HCT116 (cell line): ENCODE measurements at regions not wholly inside any gene's neighbourhood (a gene's known extent, or its start where the extent isn't known, plus 50 kb on each side); places are given as distances from the start of the nearest gene placed in this dataset.

Source experiments
- ATAC-seq: fragments of 200-7000 bp; cut with Tn5 transposase; 2 replicates; pipeline ENCODE4 v1.9.1; 2020; ENCODE audit warnings: mild to moderate bottlenecking, moderate library complexity
- BruUV-seq: library from RNA; stranded (reverse); fragments of 400-500 nt; replicated peaks from 2 replicates; lab custom pipeline; 2021; lab: Mats Ljungman, UMichigan
- CTCF ChIA-PET: fragments of 300-600 bp; sonication (Branson Sonifier 250); formaldehyde crosslinking; loops from one replicate; lab custom pipeline; 2021; ENCODE audit warnings: antibody characterized with exemption; lab: Charles Lee
- POLR2A ChIA-PET: fragments of 300-600, 350-600 bp; sonication (Branson Sonifier 250); formaldehyde crosslinking; loops from one replicate; lab custom pipeline; 2021; ENCODE audit warnings: antibody characterized with exemption; lab: Charles Lee
- RAD21 ChIA-PET, 2 experiments: fragments of 300-600 bp; sonication (Branson Sonifier 250); formaldehyde crosslinking; loops; one replicate each; lab custom pipeline; 2023; ENCODE audit warnings: low total read pairs in 2 of 2; ENCODE audit not compliant: uncharacterized antibody in 2 of 2, unreplicated experiment in 2 of 2, low non-redundant PET in 1 of 2; lab: Charles Lee
- DNase-seq: peaks from one replicate; pipeline ENCODE4 v3.0.0-alpha.2; 2010; ENCODE audit warnings: low read depth, low spot score
- H2AFZ ChIP-seq: fragments of 200-600 bp; shearing (Covaris generic), sonication (generic); 2 replicates; pipeline ENCODE4 v1.6.1; 2017; ENCODE audit warnings: low read depth, mixed run types, mixed read lengths, antibody characterized with exemption, low read length; ENCODE audit not compliant: poor library complexity, severe bottlenecking
- H3K27ac ChIP-seq: 2 replicates; pipeline ENCODE4 v1.5.1; 2012; ENCODE audit warnings: low read depth, low read length
- H3K27me3 ChIP-seq: fragments of 200-600 bp; sonication (generic); 2 replicates; pipeline ENCODE4 v1.6.1; 2016; ENCODE audit warnings: mixed run types, low read length, mixed read lengths; ENCODE audit not compliant: insufficient read depth
- H3K36me3 ChIP-seq, 2 experiments: fragments of 200-500 bp in 1 of 2; fragments of 200-600 bp in 1 of 2; sonication (Bioruptor generic) in 1 of 2; sonication (generic) in 1 of 2; 2 replicates each; pipeline versions ENCODE4 v1.5.1 to v1.6.1; 2014 to 2016; ENCODE audit warnings: low read length in 2 of 2, inconsistent platforms in 1 of 2, mixed read lengths in 1 of 2, mixed run types in 1 of 2; ENCODE audit not compliant: insufficient read depth in 2 of 2, control insufficient read depth in 1 of 2
- H3K4me1 ChIP-seq, 2 experiments: fragments of 200-600 bp in 1 of 2; sonication (generic) in 1 of 2; 2 replicates each; pipeline versions ENCODE4 v1.5.1 to v1.6.1; 2012 to 2017; ENCODE audit warnings: low read length in 2 of 2, inconsistent platforms in 1 of 2, mild to moderate bottlenecking in 1 of 2, mixed read lengths in 1 of 2, mixed run types in 1 of 2, moderate library complexity in 1 of 2; ENCODE audit not compliant: insufficient read depth in 2 of 2, control insufficient read depth in 1 of 2
- H3K4me2 ChIP-seq: fragments of 200-600 bp; sonication (generic); 2 replicates; pipeline ENCODE4 v1.6.1; 2017; ENCODE audit warnings: mixed run types, low read length, mixed read lengths
- H3K4me3 ChIP-seq, 2 experiments: fragments of 200-600 bp in 1 of 2; sonication (generic) in 1 of 2; replicated peaks in 1 of 2; 2 replicates each; pipeline ENCODE4 v1.5.1; 2011 to 2016; ENCODE audit warnings: low read length in 2 of 2, control low read depth in 1 of 2, low read depth in 1 of 2, mild to moderate bottlenecking in 1 of 2, mixed read lengths in 1 of 2, mixed run types in 1 of 2
- H3K79me2 ChIP-seq: fragments of 200-600 bp; sonication (generic); 2 replicates; pipeline ENCODE4 v1.6.1; 2017; ENCODE audit warnings: mild to moderate bottlenecking, mixed run types, low read length, moderate library complexity, mixed read lengths; ENCODE audit not compliant: insufficient read depth
- H3K9ac ChIP-seq: fragments of 200-600 bp; sonication (generic); 2 replicates; pipeline ENCODE4 v1.6.1; 2016; ENCODE audit warnings: low read length, mixed read lengths
- H3K9me2 ChIP-seq: fragments of 200-600 bp; sonication (generic), shearing (Covaris generic); 2 replicates; pipeline ENCODE4 v1.6.1; 2017; ENCODE audit warnings: mixed run types, mild to moderate bottlenecking, moderate library complexity; ENCODE audit not compliant: insufficient read depth
- H3K9me3 ChIP-seq, 2 experiments: fragments of 200-500 bp in 1 of 2; fragments of 200-600 bp in 1 of 2; sonication (Bioruptor generic) in 1 of 2; sonication (generic) in 1 of 2; 2 replicates each; pipeline ENCODE4 v1.6.1; 2014 to 2017; ENCODE audit warnings: low read length in 2 of 2, mixed read lengths in 2 of 2, inconsistent platforms in 1 of 2, low read depth in 1 of 2, mild to moderate bottlenecking in 1 of 2, mixed run types in 1 of 2, moderate library complexity in 1 of 2; ENCODE audit not compliant: control insufficient read depth in 1 of 2, insufficient read depth in 1 of 2
- H4K20me1 ChIP-seq: fragments of 200-600 bp; sonication (generic), shearing (Covaris generic); 2 replicates; pipeline ENCODE4 v1.6.1; 2017; ENCODE audit warnings: mixed run types, mild to moderate bottlenecking, moderate library complexity; ENCODE audit not compliant: insufficient read depth
- ATF3 ChIP-seq: IDR thresholded peaks from 2 replicates; pipeline ENCODE4 v1.6.1; 2012
- CBX3 ChIP-seq: IDR thresholded peaks from 2 replicates; pipeline ENCODE4 v1.6.1; 2012; ENCODE audit warnings: low read depth
- ELF1 ChIP-seq: IDR thresholded peaks from 2 replicates; pipeline ENCODE4 v1.6.1; 2012; ENCODE audit warnings: low read depth, borderline replicate concordance
- EZH2phosphoT487 ChIP-seq: fragments of 200-600 bp; IDR thresholded peaks from 2 replicates; pipeline ENCODE4 v1.6.1; 2018; ENCODE audit warnings: antibody characterized with exemption, borderline replicate concordance
- FOSL1 ChIP-seq: IDR thresholded peaks from 2 replicates; pipeline ENCODE4 v1.6.1; 2012; ENCODE audit warnings: low read depth
- JUND ChIP-seq: IDR thresholded peaks from 2 replicates; pipeline ENCODE4 v1.6.1; 2012
- POLR2AphosphoS5 ChIP-seq: IDR thresholded peaks from 2 replicates; pipeline ENCODE4 v1.6.1; 2011; ENCODE audit warnings: mild to moderate bottlenecking, low read depth, low read length, moderate library complexity
- RAD21 ChIP-seq: IDR thresholded peaks from 2 replicates; pipeline ENCODE4 v1.6.1; 2012; ENCODE audit warnings: low read depth, mild to moderate bottlenecking
- REST ChIP-seq: IDR thresholded peaks from 2 replicates; pipeline ENCODE4 v1.6.1; 2012; ENCODE audit warnings: low read depth
- SIN3A ChIP-seq: IDR thresholded peaks from 2 replicates; pipeline ENCODE4 v1.6.1; 2012; ENCODE audit warnings: low read depth
- SP1 ChIP-seq: IDR thresholded peaks from 2 replicates; pipeline ENCODE4 v1.6.1; 2012; ENCODE audit warnings: low read depth
- SRF ChIP-seq: IDR thresholded peaks from 2 replicates; pipeline ENCODE4 v1.6.1; 2012; ENCODE audit warnings: low read depth
- TCF7L2 ChIP-seq: IDR thresholded peaks from 2 replicates; pipeline ENCODE4 v1.7.0; 2011; ENCODE audit warnings: borderline replicate concordance, inconsistent platforms; ENCODE audit not compliant: insufficient read depth, insufficient read length; ENCODE audit errors: extremely low read depth
- ZNF274 ChIP-seq: fragments of 200-500 bp; sonication (Bioruptor generic); IDR thresholded peaks from 2 replicates; pipeline ENCODE4 v1.6.1; 2014; ENCODE audit warnings: mild to moderate bottlenecking, low read depth, low read length, inconsistent platforms
- intact Hi-C: fragments of 100-400 bp; cut with micrococcal nuclease; formaldehyde crosslinking; loops from 2 replicates; pipeline ENCODE4 v1.10.0; 2022

- H2AFZ ChIP-seq: no peak overlapping the region
- H3K36me3 ChIP-seq: no peaks in the 10 kb centered on the region
- intact Hi-C loops: no loop called here
- H3K9ac ChIP-seq: no peak overlapping the region
- no peaks in the 10 kb centered on the region; the same call in 1 of the 2 replicates for H4K20me1 ChIP-seq
- ChIA-PET POLR2A (no interaction called here), CTCF (no interaction called here), RAD21 (no interaction called here)
- TF ChIP-seq ZNF274 (no peak), EZH2phosphoT487 (no peak), ELF1 (no peak), RAD21 (no peak), SP1 (no peak), POLR2AphosphoS5 (no peak), ATF3 (no peak), FOSL1 (no peak), TCF7L2 (no peak)
- no peak for ATAC-seq
- no TSS peak for BruUV-seq
- no peak overlapping the region for H3K4me2 ChIP-seq
- H3K27me3 ChIP-seq: no peaks in the 10 kb centered on the region
- no peaks in the 10 kb centered on the region for H3K79me2 ChIP-seq
- H3K9me2 ChIP-seq: no peaks in the 10 kb centered on the region
- H3K9me3 ChIP-seq: no peaks in the 10 kb centered on the region
- no peak for DNase-seq
- no peak overlapping the region for H3K27ac ChIP-seq
- H3K4me1 ChIP-seq: no peaks in the 10 kb centered on the region
- H3K4me3 ChIP-seq: no peak overlapping the region
These were observed 767.5 kb downstream of the INHBA start for GRCh38 chr7:40935435-40935834.

- Histone ChIP-seq H3K27ac (no peak overlapping the region), H3K9me3 (no peaks in the 10 kb centered on the region)
- CTCF ChIA-PET: no interaction called here
- no TSS peak for BruUV-seq
- TF ChIP-seq REST (no peak), SRF (no peak), SIN3A (no peak), ZNF274 (no peak), JUND (no peak), CBX3 (no peak), FOSL1 (no peak), TCF7L2 (no peak), EZH2phosphoT487 (no peak)
- TF ChIP-seq, all 23 proteins: peak for 0
- Histone ChIP-seq H3K4me2 (no peak overlapping the region), H4K20me1 (no peaks in the 10 kb centered on the region), H2AFZ (no peak overlapping the region), H3K79me2 (no peaks in the 10 kb centered on the region), H3K9ac (no peak overlapping the region), H3K4me3 (no peak overlapping the region), H3K36me3 (no peaks in the 10 kb centered on the region), H3K9me2 (no peaks in the 10 kb centered on the region), H3K27me3 (no peaks in the 10 kb centered on the region), H3K4me1 (no peaks in the 10 kb centered on the region)
- ATAC-seq (no peak), DNase-seq (no peak)
- intact Hi-C loops: no loop called here
- POLR2A ChIA-PET: no interaction called here
- RAD21 ChIA-PET: no interaction called here
These were observed 779.3 kb downstream of the INHBA start for GRCh38 chr7:40923626-40924025.
